HFF-Myc (cell line): ENCODE measurements at regions not wholly inside any gene's neighbourhood (a gene's known extent, or its start where the extent isn't known, plus 50 kb on each side); places are given as distances from the start of the nearest gene placed in this dataset.

Experiments
- DNase-seq: peaks from one replicate; pipeline ENCODE4 v3.0.0-alpha.2; 2011; ENCODE audit warnings: low read depth; ENCODE audit errors: extremely low read depth
- H3K4me3 ChIP-seq: replicated peaks from 2 replicates; pipeline ENCODE4 v1.5.1; 2011; ENCODE audit warnings: low read depth, mild to moderate bottlenecking, control low read depth, low read length
- TF ChIP-seq, protein P1 (sequence below): IDR thresholded peaks from 2 replicates; pipeline ENCODE4 v1.5.1; 2012; ENCODE audit warnings: mild to moderate bottlenecking, low read depth, low read length, control low read depth; ENCODE audit errors: missing control alignments

DNA sequence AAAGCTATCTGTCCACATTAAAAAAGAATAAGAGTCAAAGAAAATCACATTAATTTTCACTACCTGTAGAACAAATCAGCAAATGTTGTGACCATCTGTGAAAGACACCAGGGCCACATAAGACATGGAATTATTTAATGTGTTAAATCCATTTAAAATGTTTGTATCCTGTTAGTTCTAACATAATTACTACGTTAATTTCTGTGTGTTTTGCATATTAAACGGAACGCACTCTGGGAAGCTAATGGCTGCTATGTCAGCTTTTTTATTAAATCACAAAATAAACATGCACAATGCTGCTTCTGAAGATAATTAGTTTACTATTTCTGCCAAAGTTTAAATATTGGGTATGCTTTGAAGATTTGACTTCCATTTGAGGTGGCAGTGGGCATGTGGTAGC, 1061.2 kb downstream of the CDH11 start:
- TF ChIP-seq, protein P1, sequence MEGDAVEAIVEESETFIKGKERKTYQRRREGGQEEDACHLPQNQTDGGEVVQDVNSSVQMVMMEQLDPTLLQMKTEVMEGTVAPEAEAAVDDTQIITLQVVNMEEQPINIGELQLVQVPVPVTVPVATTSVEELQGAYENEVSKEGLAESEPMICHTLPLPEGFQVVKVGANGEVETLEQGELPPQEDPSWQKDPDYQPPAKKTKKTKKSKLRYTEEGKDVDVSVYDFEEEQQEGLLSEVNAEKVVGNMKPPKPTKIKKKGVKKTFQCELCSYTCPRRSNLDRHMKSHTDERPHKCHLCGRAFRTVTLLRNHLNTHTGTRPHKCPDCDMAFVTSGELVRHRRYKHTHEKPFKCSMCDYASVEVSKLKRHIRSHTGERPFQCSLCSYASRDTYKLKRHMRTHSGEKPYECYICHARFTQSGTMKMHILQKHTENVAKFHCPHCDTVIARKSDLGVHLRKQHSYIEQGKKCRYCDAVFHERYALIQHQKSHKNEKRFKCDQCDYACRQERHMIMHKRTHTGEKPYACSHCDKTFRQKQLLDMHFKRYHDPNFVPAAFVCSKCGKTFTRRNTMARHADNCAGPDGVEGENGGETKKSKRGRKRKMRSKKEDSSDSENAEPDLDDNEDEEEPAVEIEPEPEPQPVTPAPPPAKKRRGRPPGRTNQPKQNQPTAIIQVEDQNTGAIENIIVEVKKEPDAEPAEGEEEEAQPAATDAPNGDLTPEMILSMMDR: no peak
- no peak for DNase-seq
- H3K4me3 ChIP-seq: no peak overlapping the region

DNA sequence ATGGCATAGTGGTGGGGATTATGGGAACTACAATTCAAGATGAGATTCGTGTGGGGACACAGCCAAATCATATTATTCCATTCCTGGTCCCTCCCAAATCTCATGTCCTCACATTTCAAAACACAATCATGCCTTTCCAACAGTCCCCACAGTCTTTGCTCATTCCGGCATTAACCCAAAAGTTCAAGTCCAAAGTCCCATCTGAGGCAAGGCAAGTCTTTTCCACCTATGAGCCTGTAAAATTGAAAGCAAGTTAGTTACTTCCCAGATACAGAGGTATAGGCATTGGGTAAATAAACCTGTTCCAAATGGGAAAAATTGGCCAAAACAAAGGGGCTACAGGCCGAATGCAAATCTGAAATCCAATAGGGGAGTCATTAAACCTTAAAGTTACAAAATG, 1063.2 kb downstream of the CDH11 start:
- no peak overlapping the region for H3K4me3 ChIP-seq
- DNase-seq: no peak
- TF ChIP-seq, protein P1: no peak

DNA sequence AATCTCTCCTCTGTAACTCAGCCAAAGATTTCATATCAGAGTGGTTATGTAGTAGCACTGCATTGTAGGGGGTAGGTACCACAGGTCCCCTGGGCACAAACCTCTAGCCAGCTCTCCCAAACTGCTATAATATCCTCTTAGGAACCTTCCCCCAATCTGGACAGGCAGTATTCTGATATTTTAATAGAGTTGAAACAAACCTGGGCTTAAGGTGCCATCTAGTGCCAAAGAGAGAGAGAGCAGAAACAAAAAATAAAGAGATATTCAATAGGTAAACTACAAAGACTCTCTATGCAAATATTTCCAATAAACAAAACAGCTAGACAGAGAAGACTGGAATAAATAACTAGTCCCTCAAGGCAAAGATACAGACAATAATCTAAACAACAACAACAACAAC, 1070.0 kb downstream of the CDH11 start:
- TF ChIP-seq, protein P1: peak; percentile 16
- no peak overlapping the region for H3K4me3 ChIP-seq
- DNase-seq: peak; percentile 1

DNA sequence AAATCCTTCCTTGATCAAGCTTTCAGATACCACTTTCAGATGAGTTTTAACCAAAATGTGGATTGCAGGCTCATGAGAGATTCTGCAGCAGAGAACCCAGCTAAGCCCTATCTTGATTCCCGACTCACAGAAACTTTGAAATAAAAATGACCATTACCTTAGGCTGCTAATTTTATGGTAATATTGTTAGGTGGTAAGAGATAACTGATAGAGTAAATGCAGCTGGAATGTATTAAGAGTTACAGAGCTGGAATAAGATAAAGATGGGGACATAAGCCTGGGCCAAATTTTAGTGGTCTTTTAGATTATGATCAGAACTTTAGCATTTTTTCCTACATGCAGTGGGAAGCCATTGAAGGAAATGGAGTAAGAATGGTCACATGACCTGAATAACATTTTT, 1074.0 kb downstream of the CDH11 start:
- TF ChIP-seq, protein P1: no peak
- no peak overlapping the region for H3K4me3 ChIP-seq
- no peak for DNase-seq

DNA sequence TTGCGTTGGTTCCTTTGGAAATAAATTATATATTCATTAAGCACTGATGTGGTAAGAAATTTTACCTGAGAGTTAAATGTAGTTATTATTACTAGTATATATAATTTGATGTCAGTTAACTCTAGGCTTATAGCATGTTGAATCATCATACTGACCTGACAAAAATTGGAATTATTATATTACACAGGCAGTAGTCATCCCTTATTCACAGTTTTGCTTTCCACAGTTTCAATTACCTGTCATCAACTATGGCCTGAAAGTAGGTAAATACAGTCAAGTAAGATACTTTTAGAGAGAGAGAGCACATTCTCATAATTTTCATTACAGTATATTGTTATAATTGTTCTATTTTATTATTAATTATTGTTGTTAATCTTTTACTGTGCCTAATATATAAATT, 1074.7 kb downstream of the CDH11 start:
- no peak for DNase-seq
- TF ChIP-seq, protein P1: no peak
- no peak overlapping the region for H3K4me3 ChIP-seq

DNA sequence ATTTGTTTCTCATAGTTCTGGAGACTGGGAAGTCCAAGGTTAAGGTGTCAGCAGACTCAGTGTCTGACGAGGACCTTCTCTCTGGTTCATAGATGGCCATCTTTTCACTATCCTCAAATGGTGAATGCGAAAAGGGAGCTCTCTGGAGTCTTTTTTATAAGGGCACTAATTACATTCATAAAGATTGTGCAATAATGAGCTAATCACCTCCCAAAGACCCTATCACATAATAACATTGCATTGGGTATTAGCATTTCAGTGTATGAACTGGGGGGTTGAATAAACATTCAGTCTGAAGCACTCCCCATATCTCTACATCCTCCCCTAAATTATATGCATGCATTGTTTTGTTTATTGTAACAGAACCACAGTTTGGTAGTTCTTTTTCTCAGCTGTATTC, 1086.5 kb downstream of the CDH11 start:
- TF ChIP-seq, protein P1: no peak
- DNase-seq: no peak
- H3K4me3 ChIP-seq: no peak overlapping the region

DNA sequence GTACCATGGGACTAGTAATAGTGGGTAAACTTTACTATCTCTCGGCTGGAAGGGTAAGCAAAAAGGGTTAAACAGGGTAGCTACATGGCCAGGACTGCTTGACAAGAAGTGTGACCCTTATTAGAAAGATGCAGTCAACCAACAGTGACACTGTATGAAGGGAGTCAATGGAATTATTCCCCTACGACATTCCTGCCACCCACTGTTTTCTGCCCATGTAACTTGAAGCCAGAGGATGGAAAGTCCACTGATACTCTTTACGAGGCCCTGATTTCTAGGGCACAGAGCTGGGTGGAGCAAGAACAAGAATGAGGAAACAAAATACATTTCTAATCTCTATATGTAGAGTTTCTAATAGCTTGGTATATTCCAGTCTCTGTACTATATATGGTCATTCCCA, 1102.5 kb downstream of the CDH11 start:
- no peak for DNase-seq
- TF ChIP-seq, protein P1: no peak
- no peak overlapping the region for H3K4me3 ChIP-seq
